ENCODE measurements at regions not wholly inside any gene's neighbourhood (a gene's known extent, or its start where the extent isn't known, plus 50 kb on each side); places are given as distances from the start of the nearest gene placed in this dataset.

DNA sequence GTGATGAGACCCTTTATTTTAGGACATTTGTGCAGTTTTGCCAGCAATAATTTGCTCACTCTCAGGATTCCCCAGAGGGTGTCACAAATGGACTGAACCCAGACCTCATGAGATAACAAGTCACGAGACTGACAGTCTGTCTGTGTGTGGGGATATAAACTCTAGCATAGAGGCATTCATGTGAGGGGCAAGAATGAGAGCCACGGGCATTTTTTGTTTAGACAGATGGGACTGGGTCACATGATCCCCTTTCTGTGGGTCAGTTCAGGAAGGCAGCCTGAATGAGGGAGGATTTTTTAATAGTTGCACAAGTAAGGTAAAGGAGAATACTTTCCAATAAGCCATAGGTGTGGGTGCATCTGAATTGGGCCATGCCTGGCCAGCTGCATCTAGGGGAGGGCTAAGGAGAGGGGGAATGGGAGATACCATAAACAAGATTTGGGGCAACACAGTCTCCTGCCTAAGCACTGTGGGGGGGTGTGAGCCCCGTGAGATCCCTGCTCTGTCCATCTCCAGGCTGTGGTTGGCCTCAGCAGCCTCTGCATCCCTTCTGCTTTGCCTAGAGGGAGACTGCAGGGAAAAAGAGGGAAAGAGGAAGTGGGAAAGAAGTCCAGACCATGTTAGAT is 66.6 kb downstream of the NAV1 start:
- TF ChIP-seq, protein P1, sequence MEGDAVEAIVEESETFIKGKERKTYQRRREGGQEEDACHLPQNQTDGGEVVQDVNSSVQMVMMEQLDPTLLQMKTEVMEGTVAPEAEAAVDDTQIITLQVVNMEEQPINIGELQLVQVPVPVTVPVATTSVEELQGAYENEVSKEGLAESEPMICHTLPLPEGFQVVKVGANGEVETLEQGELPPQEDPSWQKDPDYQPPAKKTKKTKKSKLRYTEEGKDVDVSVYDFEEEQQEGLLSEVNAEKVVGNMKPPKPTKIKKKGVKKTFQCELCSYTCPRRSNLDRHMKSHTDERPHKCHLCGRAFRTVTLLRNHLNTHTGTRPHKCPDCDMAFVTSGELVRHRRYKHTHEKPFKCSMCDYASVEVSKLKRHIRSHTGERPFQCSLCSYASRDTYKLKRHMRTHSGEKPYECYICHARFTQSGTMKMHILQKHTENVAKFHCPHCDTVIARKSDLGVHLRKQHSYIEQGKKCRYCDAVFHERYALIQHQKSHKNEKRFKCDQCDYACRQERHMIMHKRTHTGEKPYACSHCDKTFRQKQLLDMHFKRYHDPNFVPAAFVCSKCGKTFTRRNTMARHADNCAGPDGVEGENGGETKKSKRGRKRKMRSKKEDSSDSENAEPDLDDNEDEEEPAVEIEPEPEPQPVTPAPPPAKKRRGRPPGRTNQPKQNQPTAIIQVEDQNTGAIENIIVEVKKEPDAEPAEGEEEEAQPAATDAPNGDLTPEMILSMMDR (conservative IDR thresholded peaks at IDR 0.05; ENCODE audit: low read depth, low read length), result no peak
- TF ChIP-seq EZH2 (IDR thresholded peaks at IDR 0.05; ENCODE audit: borderline replicate concordance, low read depth, low read length, poor library complexity, severe bottlenecking), result no peak
